Ovary (tissue), 7 donors: ENCODE measurements at regions not wholly inside any gene's neighbourhood (a gene's known extent, or its start where the extent isn't known, plus 50 kb on each side); places are given as distances from the start of the nearest gene placed in this dataset.
A peak's percentile ranks its signal among the peaks of the same experiment; 100 is the strongest.

Source experiments
- DNase-seq, 5 donors: peaks; one replicate each; pipeline ENCODE4 v3.0.0-alpha.2; 2019 to 2020
- H3K27ac ChIP-seq, 2 donors: fragments of 200-600 bp; one replicate each; pipeline versions ENCODE4 v1.5.1 to v1.8.0; 2019 to 2022
- H3K27me3 ChIP-seq: fragments of 200-600 bp; one replicate; pipeline ENCODE4 v1.8.0; 2022
- H3K36me3 ChIP-seq: fragments of 200-600 bp; sonication (generic); one replicate; pipeline ENCODE4 v1.5.1; 2019
- H3K4me1 ChIP-seq: one replicate; pipeline ENCODE4 v1.8.1; 2013; ENCODE audit warnings: mild to moderate bottlenecking, moderate library complexity; ENCODE audit not compliant: insufficient read depth
- H3K4me3 ChIP-seq: fragments of 200-600 bp; sonication (generic); one replicate; pipeline ENCODE4 v1.5.1; 2017
- H3K9me3 ChIP-seq, 2 donors: fragments of 200-600 bp in 1 of 2; sonication (generic) in 1 of 2; one replicate each; pipeline versions ENCODE4 v1.5.1 to v1.8.1; 2013 to 2019; ENCODE audit warnings: mild to moderate bottlenecking in 1 of 2, moderate library complexity in 1 of 2
- EP300 ChIP-seq: sonication (generic); formaldehyde crosslinking; IDR thresholded peaks from one replicate; pipeline ENCODE4 v1.6.1; 2017; ENCODE audit warnings: antibody characterized with exemption
- POLR2A ChIP-seq: fragments of 450-650 bp; IDR thresholded peaks from one replicate; pipeline ENCODE4 v1.6.1; 2017; ENCODE audit warnings: antibody characterized with exemption, mild to moderate bottlenecking, moderate library complexity
- WGBS, 3 donors: extraction: QIAGEN DNeasy Blood & Tissue Kit in 1 of 3; methylation state at CpG; one replicate each; pipeline versions ENCODE4 v1.1.5 to v1.1.7; 2013 to 2017; 5-methylcytosine and 5-hydroxymethylcytosine counted together
- intact Hi-C, 4 donors: fragments of 100-400 bp; cut with DNase I; formaldehyde crosslinking; loops; one replicate each; pipeline versions ENCODE4 v1.11.0 to v1.15.1; 2022 to 2023
- TF ChIP-seq, protein P1 (sequence below), 3 donors: fragments of 450-650 bp in 2 of 3; fragments of 200-600 bp in 1 of 3; IDR thresholded peaks; one replicate each; pipeline versions ENCODE4 v1.5.1 to v1.8.0; 2016 to 2022; ENCODE audit warnings: antibody characterized with exemption in 3 of 3, mild to moderate bottlenecking in 1 of 3
- donor health status: DM: no; HTN: no; CAD: no; lungs with moderate emphysema.
- donor health status: DM: no; HTN: no; CAD: no.
- donor health status: Bipolar disorder and iron deficiency.
- donor health status: DM: no; HTN: no; CAD: no.
- donor health status: DM: yes; HTN: yes; CAD: no.

DNA sequence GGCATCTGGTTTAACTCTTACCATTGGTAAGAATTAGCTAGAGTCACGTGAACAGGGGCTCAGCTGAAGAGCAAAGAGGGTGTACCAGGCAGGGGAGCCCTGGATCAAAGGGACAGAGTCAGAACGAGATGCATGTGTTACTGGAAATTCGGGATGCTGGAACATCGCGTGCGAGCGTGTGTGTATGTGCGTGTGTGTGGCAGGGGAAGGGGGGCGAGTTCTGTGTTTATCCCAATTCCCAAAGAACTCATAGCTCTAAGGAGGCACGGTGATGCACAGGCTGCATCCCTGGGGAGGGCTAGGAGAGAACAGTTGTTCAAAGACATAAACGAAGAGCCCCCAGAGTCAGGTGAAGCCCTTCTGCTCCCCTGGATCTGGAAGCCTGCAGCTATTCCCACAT is 353.3 kb downstream of the GADD45G start:
- H3K9me3 ChIP-seq, result no peaks in the 10 kb centered on the region
- H3K4me1 ChIP-seq, result peaks cover 8% of the 10 kb centered on the region
- no peaks in the 10 kb centered on the region for H3K27me3 ChIP-seq
- WGBS, 3 donors, result 84 to 91% (median 86%) methylated on average over 11 of the region's 11 CpGs
- no peaks in the 10 kb centered on the region for H3K36me3 ChIP-seq
- no peak overlapping the region for H3K27ac ChIP-seq
- H3K4me3 ChIP-seq, result no peak overlapping the region
- intact Hi-C loops, result no loop called here
- no peak for DNase-seq
- TF ChIP-seq POLR2A (no peak), EP300 (no peak)
- TF ChIP-seq, protein P1, sequence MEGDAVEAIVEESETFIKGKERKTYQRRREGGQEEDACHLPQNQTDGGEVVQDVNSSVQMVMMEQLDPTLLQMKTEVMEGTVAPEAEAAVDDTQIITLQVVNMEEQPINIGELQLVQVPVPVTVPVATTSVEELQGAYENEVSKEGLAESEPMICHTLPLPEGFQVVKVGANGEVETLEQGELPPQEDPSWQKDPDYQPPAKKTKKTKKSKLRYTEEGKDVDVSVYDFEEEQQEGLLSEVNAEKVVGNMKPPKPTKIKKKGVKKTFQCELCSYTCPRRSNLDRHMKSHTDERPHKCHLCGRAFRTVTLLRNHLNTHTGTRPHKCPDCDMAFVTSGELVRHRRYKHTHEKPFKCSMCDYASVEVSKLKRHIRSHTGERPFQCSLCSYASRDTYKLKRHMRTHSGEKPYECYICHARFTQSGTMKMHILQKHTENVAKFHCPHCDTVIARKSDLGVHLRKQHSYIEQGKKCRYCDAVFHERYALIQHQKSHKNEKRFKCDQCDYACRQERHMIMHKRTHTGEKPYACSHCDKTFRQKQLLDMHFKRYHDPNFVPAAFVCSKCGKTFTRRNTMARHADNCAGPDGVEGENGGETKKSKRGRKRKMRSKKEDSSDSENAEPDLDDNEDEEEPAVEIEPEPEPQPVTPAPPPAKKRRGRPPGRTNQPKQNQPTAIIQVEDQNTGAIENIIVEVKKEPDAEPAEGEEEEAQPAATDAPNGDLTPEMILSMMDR (IDR thresholded peaks at IDR 0.05), result no peak

DNA sequence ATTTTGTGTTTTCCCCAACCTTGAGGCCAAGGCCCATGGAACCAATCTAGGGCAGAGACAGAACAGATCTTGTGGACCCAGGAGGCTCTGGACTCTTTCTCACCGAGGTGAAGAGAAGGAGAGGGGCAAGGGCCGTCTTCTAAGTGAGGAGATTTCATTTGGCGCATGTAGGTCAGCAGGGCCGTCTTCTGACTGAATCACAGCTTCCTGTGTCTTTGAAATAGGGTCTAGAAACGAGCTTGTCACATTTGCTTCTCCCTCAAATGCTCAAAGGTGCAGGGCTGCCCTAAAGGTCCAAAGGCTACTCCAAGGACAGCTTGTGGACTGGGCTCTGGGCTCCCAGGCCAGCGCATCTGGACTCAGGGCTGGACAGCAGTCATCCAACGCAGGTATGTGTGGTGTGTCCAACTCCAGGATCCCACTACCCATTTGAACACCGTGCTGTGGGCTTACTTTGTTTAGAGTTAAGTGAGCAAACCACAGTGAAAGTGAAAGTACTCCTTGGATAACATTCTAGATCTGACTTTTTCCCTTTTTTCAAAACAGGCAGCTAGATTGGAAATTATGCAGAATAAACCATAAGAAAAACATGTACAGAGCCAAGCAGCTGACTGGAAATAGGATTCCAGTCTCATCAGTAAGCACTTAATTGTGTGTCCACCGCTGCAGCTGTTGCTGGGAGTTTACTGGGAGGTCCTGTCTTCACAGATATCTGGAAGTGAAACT is 357.0 kb downstream of the GADD45G start:
- no peak for TF ChIP-seq POLR2A
- TF ChIP-seq, protein P1 (IDR thresholded peaks at IDR 0.05), result no peak
- TF ChIP-seq EP300, result no peak
- no peaks in the 10 kb centered on the region for H3K27me3 ChIP-seq
- intact Hi-C loops, result no loop called here
- peak overlapping the region in 1 of 2 donors; percentile 13 for H3K27ac ChIP-seq
- no peaks in the 10 kb centered on the region for H3K9me3 ChIP-seq
- no peak for DNase-seq
- H3K4me1 ChIP-seq, result peaks cover 8% of the 10 kb centered on the region
- no peak overlapping the region for H3K4me3 ChIP-seq
- WGBS, 3 donors, result 40 to 49% (median 44%) methylated on average over 9 of the region's 9 CpGs
- H3K36me3 ChIP-seq, result no peaks in the 10 kb centered on the region

DNA sequence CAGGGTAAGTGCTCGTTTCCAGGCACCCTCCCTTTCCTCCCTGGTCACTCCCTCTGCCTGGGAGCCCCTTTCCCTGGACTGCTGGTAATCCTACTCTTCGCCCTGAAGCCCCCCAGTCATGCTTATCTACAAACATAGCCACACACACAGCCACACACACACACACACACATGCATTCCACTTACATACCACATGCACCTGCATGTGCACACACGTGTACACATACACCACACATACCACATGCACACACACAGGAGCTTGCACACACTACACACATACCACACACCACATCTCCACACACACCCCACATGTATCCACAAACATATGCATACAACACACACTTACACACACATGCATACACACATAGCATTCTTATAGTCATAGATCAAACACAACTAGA is 358.5 kb downstream of the GADD45G start:
- TF ChIP-seq, protein P1 (IDR thresholded peaks at IDR 0.05), result no peak
- no peak for TF ChIP-seq EP300
- peaks cover 8% of the 10 kb centered on the region for H3K4me1 ChIP-seq
- H3K9me3 ChIP-seq, result no peaks in the 10 kb centered on the region
- no peak overlapping the region for H3K27ac ChIP-seq
- H3K27me3 ChIP-seq, result no peaks in the 10 kb centered on the region
- DNase-seq, result no peak
- WGBS, 3 donors, result 50 to 95% (median 92%) methylated on average over 3 of the region's 3 CpGs
- H3K36me3 ChIP-seq, result no peaks in the 10 kb centered on the region
- intact Hi-C loops, result no loop called here
- no peak overlapping the region for H3K4me3 ChIP-seq

DNA sequence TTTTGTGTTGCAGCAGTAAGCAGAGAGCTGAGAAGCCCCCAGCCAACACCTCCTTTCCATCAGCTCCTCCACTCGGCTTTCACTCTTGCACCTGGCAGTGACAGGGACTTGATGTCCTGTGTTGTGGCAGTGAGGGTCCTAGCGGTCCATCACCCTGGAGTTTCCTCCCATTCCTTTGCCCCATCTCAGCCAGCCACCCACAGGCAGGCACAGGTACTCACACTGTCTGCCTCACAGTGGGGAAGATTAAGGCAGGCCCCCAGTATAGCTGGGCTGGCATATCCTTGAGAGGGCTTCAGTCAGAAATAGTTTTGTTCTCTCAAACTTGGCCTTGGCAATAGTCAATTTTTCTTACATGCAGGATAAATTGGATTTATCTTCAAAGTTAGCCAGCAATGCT is 362.7 kb downstream of the GADD45G start:
- DNase-seq, result no peak
- 76 to 97% (median 87%) methylated on average over 2 of the region's 2 CpGs for WGBS, 3 donors
- H3K36me3 ChIP-seq, result no peaks in the 10 kb centered on the region
- no peaks in the 10 kb centered on the region for H3K4me1 ChIP-seq
- H3K9me3 ChIP-seq, result no peaks in the 10 kb centered on the region
- H3K27ac ChIP-seq, result no peak overlapping the region
- intact Hi-C loops, result no loop called here
- H3K27me3 ChIP-seq, result no peaks in the 10 kb centered on the region
- no peak overlapping the region for H3K4me3 ChIP-seq
- TF ChIP-seq, protein P1 (IDR thresholded peaks at IDR 0.05), result no peak
- no peak for TF ChIP-seq EP300
- TF ChIP-seq POLR2A, result no peak
